IPS-20b (cell line): ENCODE measurements at regions not wholly inside any gene's neighbourhood (a gene's known extent, or its start where the extent isn't known, plus 50 kb on each side); places are given as distances from the start of the nearest gene placed in this dataset.

ENCODE experiments used
- H3K27ac ChIP-seq: one replicate; pipeline ENCODE4 v1.5.1; 2013; ENCODE audit warnings: low read length
- H3K27me3 ChIP-seq: 2 replicates; pipeline ENCODE4 v1.6.1; 2013; ENCODE audit warnings: mild to moderate bottlenecking, low read length, inconsistent platforms; ENCODE audit not compliant: insufficient read depth
- H3K36me3 ChIP-seq: 2 replicates; pipeline ENCODE4 v1.6.1; 2013; ENCODE audit warnings: low read depth, mild to moderate bottlenecking, inconsistent platforms, low read length, moderate library complexity; ENCODE audit not compliant: insufficient read depth
- H3K4me1 ChIP-seq: 2 replicates; pipeline ENCODE4 v1.6.1; 2013; ENCODE audit warnings: mild to moderate bottlenecking, control low read depth, inconsistent platforms, low read length, moderate library complexity; ENCODE audit not compliant: insufficient read depth
- H3K4me3 ChIP-seq: 2 replicates; pipeline ENCODE4 v1.5.1; 2013; ENCODE audit warnings: mild to moderate bottlenecking, low read length, inconsistent platforms
- H3K9ac ChIP-seq: 2 replicates; pipeline ENCODE4 v1.6.1; 2013; ENCODE audit warnings: low read depth, mild to moderate bottlenecking, inconsistent platforms, low read length, moderate library complexity
- H3K9me3 ChIP-seq: 2 replicates; pipeline ENCODE4 v1.6.1; 2013; ENCODE audit warnings: mild to moderate bottlenecking, low read depth, low read length, inconsistent platforms; ENCODE audit not compliant: insufficient read depth

- Histone ChIP-seq H3K9me3 (no peaks in the 10 kb centered on the region), H3K4me1 (peaks cover 30% of the 10 kb centered on the region; the same call in 1 of the 2 replicates), H3K9ac (no peak overlapping the region), H3K36me3 (no peaks in the 10 kb centered on the region), H3K4me3 (no peak overlapping the region), H3K27me3 (no peaks in the 10 kb centered on the region), H3K27ac (no peak overlapping the region)
These were observed 312.2 kb upstream of the C11orf87 start for GRCh38 chr11:109109571-109110315.

GRCh38 chr11:109112261-109112660 lies 309.7 kb upstream of the C11orf87 start:
- H3K4me3 ChIP-seq, result no peak overlapping the region
- H3K36me3 ChIP-seq, result no peaks in the 10 kb centered on the region
- H3K4me1 ChIP-seq, result peaks cover 16% of the 10 kb centered on the region; the same call in 1 of the 2 replicates
- no peaks in the 10 kb centered on the region for H3K27me3 ChIP-seq
- H3K9ac ChIP-seq, result no peak overlapping the region
- H3K9me3 ChIP-seq, result no peaks in the 10 kb centered on the region
- no peak overlapping the region for H3K27ac ChIP-seq

DNA sequence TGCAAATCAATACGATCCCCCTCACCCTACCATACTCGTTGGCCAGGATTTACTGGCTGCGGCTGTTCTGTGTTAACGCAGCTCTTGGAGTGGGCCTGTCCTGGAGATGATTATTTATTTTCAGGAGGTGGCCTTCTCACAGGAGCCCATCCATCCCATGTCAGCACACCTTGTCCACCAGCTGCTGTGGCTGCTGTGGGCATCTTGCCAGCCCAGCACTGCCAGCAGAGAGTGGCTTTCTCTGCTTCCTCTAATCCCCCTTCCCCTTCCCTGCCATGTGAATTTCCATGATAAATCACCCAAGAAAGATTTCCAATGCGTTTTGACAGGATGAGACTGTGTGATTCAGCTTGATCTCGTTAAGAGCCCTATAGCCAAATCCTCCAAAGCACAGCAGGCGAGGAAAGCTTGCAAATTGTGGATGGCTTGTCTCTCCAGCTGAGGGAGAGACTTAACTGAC lies 309.1 kb upstream of the C11orf87 start:
- Histone ChIP-seq H3K27me3 (no peaks in the 10 kb centered on the region), H3K9me3 (no peaks in the 10 kb centered on the region), H3K36me3 (no peaks in the 10 kb centered on the region), H3K9ac (no peak overlapping the region), H3K4me1 (peaks cover 16% of the 10 kb centered on the region; the same call in 1 of the 2 replicates), H3K27ac (no peak overlapping the region), H3K4me3 (no peak overlapping the region)

DNA sequence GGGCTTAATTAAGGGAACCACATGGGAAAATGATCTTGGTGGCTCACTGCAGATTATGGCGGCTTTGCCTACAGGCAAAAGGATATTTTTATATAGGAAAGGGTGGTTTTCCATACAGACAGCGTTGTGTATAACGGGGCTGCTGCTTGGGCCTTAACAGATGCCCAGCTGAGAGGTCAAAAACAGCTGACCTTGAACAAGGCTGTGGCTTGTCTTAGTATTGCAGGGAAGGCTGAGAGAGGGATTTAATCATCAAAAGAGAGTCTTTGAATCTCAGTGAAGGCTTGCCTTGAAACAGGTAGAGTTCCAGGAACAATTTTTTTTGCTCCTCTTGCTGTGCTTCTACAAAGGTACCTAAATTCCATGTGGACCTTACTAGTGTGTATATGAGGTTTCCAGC lies 301.6 kb upstream of the C11orf87 start:
- H3K27ac ChIP-seq, result no peak overlapping the region
- no peaks in the 10 kb centered on the region for H3K36me3 ChIP-seq
- H3K27me3 ChIP-seq, result no peaks in the 10 kb centered on the region
- no peak overlapping the region for H3K4me3 ChIP-seq
- H3K9me3 ChIP-seq, result no peaks in the 10 kb centered on the region
- H3K4me1 ChIP-seq, result peaks cover 25% of the 10 kb centered on the region
- H3K9ac ChIP-seq, result no peak overlapping the region

GRCh38 chr11:109121173-109121932 lies 300.6 kb upstream of the C11orf87 start:
- no peaks in the 10 kb centered on the region for H3K36me3 ChIP-seq
- no peak overlapping the region for H3K9ac ChIP-seq
- H3K4me1 ChIP-seq, result peaks cover 25% of the 10 kb centered on the region
- H3K27ac ChIP-seq, result no peak overlapping the region
- no peaks in the 10 kb centered on the region for H3K9me3 ChIP-seq
- H3K27me3 ChIP-seq, result no peaks in the 10 kb centered on the region
- no peak overlapping the region for H3K4me3 ChIP-seq

DNA sequence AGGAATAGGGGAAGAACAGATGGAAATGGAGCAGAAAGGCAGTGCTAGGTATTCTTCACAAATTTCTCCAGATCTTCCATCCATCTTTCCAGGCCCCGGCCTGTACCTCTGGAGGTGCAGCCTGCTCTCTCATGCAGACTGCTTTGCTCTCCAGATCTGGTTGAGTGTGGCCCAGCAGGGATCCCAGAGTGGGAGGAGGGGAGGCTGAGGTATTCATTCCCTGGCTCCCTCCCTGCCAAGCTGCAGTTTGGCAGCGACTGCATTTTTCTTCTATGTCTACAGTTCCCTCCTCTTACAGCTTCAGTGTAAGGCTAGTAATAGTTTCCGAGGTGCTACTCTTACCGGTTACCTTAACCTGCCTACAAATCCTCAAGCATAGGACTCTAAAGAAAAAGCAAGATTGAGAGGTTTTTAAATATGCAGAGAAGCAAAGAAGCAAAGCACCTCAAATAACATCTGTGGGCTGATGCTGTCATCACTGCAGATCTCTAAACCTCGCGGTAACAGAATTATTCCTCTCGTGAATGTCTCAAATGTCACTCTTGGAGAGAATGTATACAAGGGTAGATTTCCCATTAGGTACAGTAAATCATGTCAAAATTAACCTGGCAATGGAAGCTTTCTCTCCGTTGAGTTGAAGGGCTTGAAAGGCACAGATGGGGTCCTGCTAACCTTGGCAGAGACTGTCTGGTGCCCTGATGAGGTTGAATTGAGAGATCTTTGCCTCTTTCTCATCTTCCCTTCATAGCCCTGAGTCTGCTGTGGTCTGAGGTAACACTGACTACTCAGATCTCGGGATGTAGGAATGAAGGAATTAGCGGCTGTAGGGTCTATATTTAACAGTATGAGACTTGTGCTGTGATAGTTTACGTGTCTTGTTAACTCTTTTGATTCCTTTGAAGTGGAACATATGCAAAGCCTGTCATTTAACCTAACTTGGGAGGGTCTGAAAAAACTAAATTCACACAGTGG lies 297.9 kb upstream of the C11orf87 start:
- H3K27me3 ChIP-seq, result no peaks in the 10 kb centered on the region
- peaks cover 25% of the 10 kb centered on the region for H3K4me1 ChIP-seq
- H3K36me3 ChIP-seq, result no peaks in the 10 kb centered on the region
- no peak overlapping the region for H3K4me3 ChIP-seq
- no peaks in the 10 kb centered on the region for H3K9me3 ChIP-seq
- no peak overlapping the region for H3K27ac ChIP-seq
- H3K9ac ChIP-seq, result no peak overlapping the region

GRCh38 chr11:109130910-109131309 lies 291.1 kb upstream of the C11orf87 start:
- no peak overlapping the region for H3K4me3 ChIP-seq

GRCh38 chr11:109132539-109132938 lies 289.5 kb upstream of the C11orf87 start:
- peaks cover 6% of the 10 kb centered on the region; the same call in 1 of the 2 replicates for H3K27me3 ChIP-seq
- no peak overlapping the region for H3K9ac ChIP-seq
- H3K4me3 ChIP-seq, result no peak overlapping the region
- no peaks in the 10 kb centered on the region for H3K9me3 ChIP-seq
- peaks cover 18% of the 10 kb centered on the region; the same call in 1 of the 2 replicates for H3K4me1 ChIP-seq
- H3K36me3 ChIP-seq, result no peaks in the 10 kb centered on the region
- no peak overlapping the region for H3K27ac ChIP-seq

More at GRCh38 chr11:109130910-109131309, 291.1 kb upstream of the C11orf87 start:
- Histone ChIP-seq H3K4me1 (peaks cover 18% of the 10 kb centered on the region; the same call in 1 of the 2 replicates), H3K9me3 (no peaks in the 10 kb centered on the region), H3K27ac (no peak overlapping the region), H3K27me3 (peaks cover 6% of the 10 kb centered on the region; the same call in 1 of the 2 replicates), H3K36me3 (no peaks in the 10 kb centered on the region), H3K9ac (no peak overlapping the region)

DNA sequence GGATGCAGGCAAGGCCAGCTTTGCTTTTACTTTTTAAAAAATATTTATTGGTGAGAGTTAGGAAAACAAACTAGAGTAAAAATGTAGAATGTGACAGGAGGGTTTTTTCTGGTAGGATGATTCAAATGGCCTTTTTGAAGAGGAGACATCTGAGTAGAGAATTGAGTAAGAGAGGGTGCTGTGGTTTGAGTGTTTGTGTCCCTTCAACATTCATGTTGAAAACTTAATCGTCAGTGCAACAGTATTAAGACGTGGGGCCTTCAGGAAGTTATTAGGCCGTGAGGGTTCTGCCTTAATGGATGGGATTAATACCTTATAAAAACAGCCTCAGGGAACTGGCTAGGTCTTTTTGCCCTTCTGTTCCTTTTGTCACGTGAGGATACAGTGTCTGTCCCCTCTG lies 288.8 kb upstream of the C11orf87 start:
- peaks cover 18% of the 10 kb centered on the region; the same call in 1 of the 2 replicates for H3K4me1 ChIP-seq
- H3K9me3 ChIP-seq, result no peaks in the 10 kb centered on the region
- no peak overlapping the region for H3K9ac ChIP-seq

GRCh38 chr11:109135627-109136026 lies 286.4 kb upstream of the C11orf87 start:
- peaks cover 18% of the 10 kb centered on the region; the same call in 1 of the 2 replicates for H3K4me1 ChIP-seq
- no peaks in the 10 kb centered on the region for H3K9me3 ChIP-seq
- no peak overlapping the region for H3K27ac ChIP-seq
- H3K36me3 ChIP-seq, result no peaks in the 10 kb centered on the region
- no peak overlapping the region for H3K9ac ChIP-seq
- H3K27me3 ChIP-seq, result peaks cover 6% of the 10 kb centered on the region; the same call in 1 of the 2 replicates
- no peak overlapping the region for H3K4me3 ChIP-seq

More for the DNA sequence above, 288.8 kb upstream of the C11orf87 start:
- Histone ChIP-seq H3K4me3 (no peak overlapping the region), H3K36me3 (no peaks in the 10 kb centered on the region), H3K27ac (no peak overlapping the region), H3K27me3 (peaks cover 6% of the 10 kb centered on the region; the same call in 1 of the 2 replicates)

DNA sequence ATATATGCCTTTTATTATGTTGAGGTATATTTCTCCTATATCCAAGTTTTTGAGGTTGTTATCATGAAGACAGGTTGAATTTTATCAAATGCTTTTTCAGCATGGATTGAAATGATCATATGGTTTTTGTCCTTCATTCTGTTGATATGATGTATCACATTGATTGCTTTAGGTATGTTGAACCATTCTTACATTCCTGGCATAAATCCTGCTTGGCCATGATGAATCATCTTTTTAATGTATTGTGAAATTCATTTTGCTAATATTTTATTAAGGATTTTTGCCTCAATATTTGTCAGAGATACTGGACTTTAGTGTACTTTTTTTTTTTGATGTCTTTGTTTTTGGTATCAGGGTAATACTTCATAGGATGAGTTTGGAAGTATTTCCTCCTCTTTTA lies 283.8 kb upstream of the C11orf87 start:
- Histone ChIP-seq H3K27ac (no peak overlapping the region), H3K27me3 (no peaks in the 10 kb centered on the region), H3K9ac (no peak overlapping the region), H3K4me3 (no peak overlapping the region), H3K4me1 (no peaks in the 10 kb centered on the region), H3K36me3 (no peaks in the 10 kb centered on the region), H3K9me3 (no peaks in the 10 kb centered on the region)
